GM23338 (cell line): ENCODE measurements at regions not wholly inside any gene's neighbourhood (a gene's known extent, or its start where the extent isn't known, plus 50 kb on each side); places are given as distances from the start of the nearest gene placed in this dataset.

Experiments used
- ATAC-seq: fragments of 200-7000 bp; cut with Tn5 transposase; 3 replicates; pipeline ENCODE4 v1.9.1; 2020
- DNase-seq: peaks from one replicate; pipeline ENCODE4 v3.0.0-alpha.2; 2015; ENCODE audit warnings: low spot score
- H2AFZ ChIP-seq: fragments of 200-600 bp; sonication (generic); 2 replicates; pipeline ENCODE4 v1.8.0; 2016; ENCODE audit warnings: antibody characterized with exemption, mild to moderate bottlenecking, moderate library complexity
- H3F3A ChIP-seq: fragments of 200-600 bp; sonication (generic); replicated peaks from 2 replicates; pipeline ENCODE4 v1.8.0; 2017; ENCODE audit warnings: antibody characterized with exemption, mixed run types, low read depth
- H3K27ac ChIP-seq: fragments of 200-600 bp; sonication (generic); 2 replicates; pipeline ENCODE4 v1.6.1; 2016; ENCODE audit warnings: low read depth
- H3K27me3 ChIP-seq: fragments of 200-600 bp; sonication (generic); 2 replicates; pipeline ENCODE4 v1.8.0; 2016; ENCODE audit warnings: mild to moderate bottlenecking, mixed run types, moderate library complexity; ENCODE audit not compliant: insufficient read depth
- H3K36me3 ChIP-seq: fragments of 200-600 bp; sonication (generic); 2 replicates; pipeline ENCODE4 v1.8.0; 2016; ENCODE audit warnings: mild to moderate bottlenecking; ENCODE audit not compliant: insufficient read depth
- H3K4me1 ChIP-seq: fragments of 200-600 bp; sonication (generic); 2 replicates; pipeline ENCODE4 v1.8.0; 2016; ENCODE audit warnings: mild to moderate bottlenecking, moderate library complexity; ENCODE audit not compliant: insufficient read depth
- H3K4me2 ChIP-seq: fragments of 200-600 bp; sonication (generic); 2 replicates; pipeline ENCODE4 v1.7.1; 2017; ENCODE audit warnings: mixed run types
- H3K4me3 ChIP-seq: fragments of 200-600 bp; sonication (generic); 2 replicates; pipeline ENCODE4 v1.6.1; 2016; ENCODE audit warnings: mixed run types
- H3K79me2 ChIP-seq: fragments of 200-600 bp; sonication (generic); replicated peaks from 2 replicates; pipeline ENCODE4 v1.8.0; 2017; ENCODE audit warnings: mild to moderate bottlenecking; ENCODE audit not compliant: insufficient read depth
- H3K9me2 ChIP-seq: fragments of 200-600 bp; sonication (generic); 2 replicates; pipeline ENCODE4 v1.8.0; 2017; ENCODE audit not compliant: insufficient read depth
- H4K20me1 ChIP-seq: fragments of 200-600 bp; sonication (generic); replicated peaks from 2 replicates; pipeline ENCODE4 v1.8.0; 2017; ENCODE audit warnings: mild to moderate bottlenecking; ENCODE audit not compliant: insufficient read depth
- H3K27ac Mint-ChIP-seq: 2 replicates; pipeline ENCODE4 v1.8.0; 2020; ENCODE audit warnings: inconsistent platforms, mild to moderate bottlenecking, moderate library complexity, mixed read lengths
- H3K27me3 Mint-ChIP-seq: 3 replicates; pipeline ENCODE4 v1.8.0; 2022; ENCODE audit warnings: low read depth, mild to moderate bottlenecking, moderate library complexity, mixed read lengths, inconsistent platforms; ENCODE audit not compliant: insufficient read depth, poor library complexity
- H3K36me3 Mint-ChIP-seq: 3 replicates; pipeline ENCODE4 v1.8.0; 2021; ENCODE audit warnings: low read depth, mild to moderate bottlenecking, inconsistent platforms, moderate library complexity, mixed read lengths
- H3K4me1 Mint-ChIP-seq: 3 replicates; pipeline ENCODE4 v1.8.0; 2020; ENCODE audit warnings: mild to moderate bottlenecking, inconsistent platforms, mixed read lengths
- H3K4me3 Mint-ChIP-seq: 3 replicates; pipeline ENCODE4 v1.8.0; 2021; ENCODE audit warnings: moderate library complexity, mild to moderate bottlenecking, inconsistent platforms, mixed read lengths
- H3K9me3 Mint-ChIP-seq: 3 replicates; pipeline ENCODE4 v1.8.0; 2020; ENCODE audit warnings: moderate library complexity, mild to moderate bottlenecking, inconsistent platforms, mixed read lengths
- CREB1 ChIP-seq: fragments of 250-450 bp; sonication (Bioruptor Pico); IDR thresholded peaks from 2 replicates; pipeline ENCODE4 v1.5.0; 2020; ENCODE audit warnings: low read depth, mild to moderate bottlenecking, moderate library complexity
- CTCF ChIP-seq, 2 experiments: fragments of 200-600 bp in 1 of 2; sonication (generic) in 1 of 2; conservative IDR thresholded peaks; 2 replicates each; pipeline versions ENCODE4 v1.5.1 to v1.6.1; 2016 to 2017; ENCODE audit warnings: antibody characterized with exemption in 2 of 2, low read depth in 2 of 2, mild to moderate bottlenecking in 2 of 2, moderate library complexity in 1 of 2
- EZH2 ChIP-seq: fragments of 200-600 bp; sonication (generic); IDR thresholded peaks from one replicate; pipeline ENCODE4 v1.8.0; 2017; ENCODE audit warnings: antibody characterized with exemption, mild to moderate bottlenecking, low read depth; ENCODE audit not compliant: unreplicated experiment
- EZH2phosphoT487 ChIP-seq: fragments of 200-600 bp; sonication (generic); IDR thresholded peaks from one replicate; pipeline ENCODE4 v1.8.1; 2018; ENCODE audit warnings: antibody characterized with exemption; ENCODE audit not compliant: unreplicated experiment
- JUNB ChIP-seq: IDR thresholded peaks from one replicate; pipeline ENCODE4 v1.6.1; 2016; ENCODE audit warnings: antibody characterized with exemption; ENCODE audit not compliant: unreplicated experiment
- NANOG ChIP-seq: IDR thresholded peaks from 2 replicates; pipeline ENCODE4 v1.6.1; 2016; ENCODE audit warnings: antibody characterized with exemption, borderline replicate concordance
- POLR2AphosphoS5 ChIP-seq: IDR thresholded peaks from 2 replicates; pipeline ENCODE4 v1.6.1; 2016; ENCODE audit warnings: antibody characterized with exemption, low read depth
- REST ChIP-seq: IDR thresholded peaks from one replicate; pipeline ENCODE4 v1.6.1; 2018; ENCODE audit warnings: antibody characterized with exemption; ENCODE audit not compliant: unreplicated experiment
- STAT1 ChIP-seq: IDR thresholded peaks from one replicate; pipeline ENCODE4 v1.6.1; 2016; ENCODE audit warnings: antibody characterized with exemption; ENCODE audit not compliant: unreplicated experiment
- ZNF114 ChIP-seq: fragments of 250-450 bp; sonication (Bioruptor Pico); IDR thresholded peaks from 2 replicates; pipeline ENCODE4 v1.5.0; 2020; ENCODE audit warnings: mild to moderate bottlenecking, moderate library complexity
- ZNF331 ChIP-seq: fragments of 250-450 bp; sonication (Bioruptor Pico); IDR thresholded peaks from 2 replicates; pipeline ENCODE4 v1.5.0; 2020; ENCODE audit warnings: low read depth, mild to moderate bottlenecking, moderate library complexity
- ZNF462 ChIP-seq: fragments of 250-450 bp; sonication (Bioruptor Pico); IDR thresholded peaks from 2 replicates; pipeline ENCODE4 v1.5.0; 2020; ENCODE audit warnings: mild to moderate bottlenecking, moderate library complexity
- TF ChIP-seq, protein P1 (sequence below): IDR thresholded peaks from 2 replicates; pipeline ENCODE4 v1.6.1; 2016; ENCODE audit warnings: antibody characterized with exemption

- H3K9me2 ChIP-seq, result no peaks in the 10 kb centered on the region
- no peaks in the 10 kb centered on the region for H3K27me3 ChIP-seq
- H3K4me2 ChIP-seq, result no peak overlapping the region
- no peaks in the 10 kb centered on the region for H3K27me3 Mint-ChIP-seq
- DNase-seq (no peak), ATAC-seq (no peak)
- no peak overlapping the region for H3K27ac Mint-ChIP-seq
- no peaks in the 10 kb centered on the region for H3K4me1 ChIP-seq
- no peaks in the 10 kb centered on the region for H3K9me3 Mint-ChIP-seq
- no peaks in the 10 kb centered on the region; the same call in 2 of the 3 replicates for H3K36me3 Mint-ChIP-seq
- H3K4me3 ChIP-seq, result no peak overlapping the region
- H3K4me3 Mint-ChIP-seq, result no peak overlapping the region
- no peaks in the 10 kb centered on the region for H4K20me1 ChIP-seq
- H3F3A ChIP-seq, result no peaks in the 10 kb centered on the region
- peaks cover 3% of the 10 kb centered on the region for H3K4me1 Mint-ChIP-seq
- H3K36me3 ChIP-seq, result no peaks in the 10 kb centered on the region
- no peak overlapping the region for H3K27ac ChIP-seq
- peak overlapping the region; percentile 77; the same call in 1 of the 2 replicates for H2AFZ ChIP-seq
- no peaks in the 10 kb centered on the region for H3K79me2 ChIP-seq
- no peak for TF ChIP-seq NANOG
- no peak for TF ChIP-seq ZNF331 (CRISPR knock-in tag)
- no peak for TF ChIP-seq ZNF462 (CRISPR knock-in tag)
- no peak for TF ChIP-seq CREB1 (CRISPR knock-in tag)
- TF ChIP-seq JUNB, result no peak
- no peak for TF ChIP-seq ZNF114 (CRISPR knock-in tag)
- TF ChIP-seq POLR2AphosphoS5, result no peak
- no peak for TF ChIP-seq EZH2phosphoT487
- TF ChIP-seq CTCF (conservative IDR thresholded peaks at IDR 0.05; ENCODE audit: low read depth in 2 of 2), result no peak
- no peak for TF ChIP-seq EZH2
- TF ChIP-seq, protein P1, sequence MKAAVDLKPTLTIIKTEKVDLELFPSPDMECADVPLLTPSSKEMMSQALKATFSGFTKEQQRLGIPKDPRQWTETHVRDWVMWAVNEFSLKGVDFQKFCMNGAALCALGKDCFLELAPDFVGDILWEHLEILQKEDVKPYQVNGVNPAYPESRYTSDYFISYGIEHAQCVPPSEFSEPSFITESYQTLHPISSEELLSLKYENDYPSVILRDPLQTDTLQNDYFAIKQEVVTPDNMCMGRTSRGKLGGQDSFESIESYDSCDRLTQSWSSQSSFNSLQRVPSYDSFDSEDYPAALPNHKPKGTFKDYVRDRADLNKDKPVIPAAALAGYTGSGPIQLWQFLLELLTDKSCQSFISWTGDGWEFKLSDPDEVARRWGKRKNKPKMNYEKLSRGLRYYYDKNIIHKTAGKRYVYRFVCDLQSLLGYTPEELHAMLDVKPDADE, result no peak
- TF ChIP-seq REST, result no peak
- TF ChIP-seq STAT1, result no peak
These were observed 207.8 kb upstream of the SLC7A11 start for GRCh38 chr4:138449938-138450337.
